ENCODE measurements at regions not wholly inside any gene's neighbourhood (a gene's known extent, or its start where the extent isn't known, plus 50 kb on each side); places are given as distances from the start of the nearest gene placed in this dataset.

- DNase-seq = no peak
- Histone ChIP-seq H3K9me3 (ENCODE audit: severe bottlenecking) (no peaks in the 10 kb centered on the region), H3K27ac (no peak overlapping the region), H3K36me3 (no peaks in the 10 kb centered on the region), H3K4me3 (ENCODE audit: low read depth, low read length) (no peak overlapping the region), H3K27me3 (ENCODE audit: insufficient read depth, low read depth, severe bottlenecking) (no peaks in the 10 kb centered on the region)
- TF ChIP-seq CTCF (IDR thresholded peaks at IDR 0.05; ENCODE audit: low read depth, low read length) = no peak
Measured at GRCh38 chr15:53414167-53414566, 345.3 kb downstream of the WDR72 start.

GRCh38 chr15:53412542-53412941 lies 346.9 kb downstream of the WDR72 start:
- no peak for TF ChIP-seq CTCF (IDR thresholded peaks at IDR 0.05; ENCODE audit: low read depth, low read length)
- Histone ChIP-seq H3K27ac (no peak overlapping the region), H3K27me3 (ENCODE audit: insufficient read depth, low read depth, severe bottlenecking) (no peaks in the 10 kb centered on the region), H3K36me3 (no peaks in the 10 kb centered on the region), H3K4me3 (ENCODE audit: low read depth, low read length) (no peak overlapping the region), H3K9me3 (ENCODE audit: severe bottlenecking) (no peaks in the 10 kb centered on the region)
- no peak for DNase-seq

DNA sequence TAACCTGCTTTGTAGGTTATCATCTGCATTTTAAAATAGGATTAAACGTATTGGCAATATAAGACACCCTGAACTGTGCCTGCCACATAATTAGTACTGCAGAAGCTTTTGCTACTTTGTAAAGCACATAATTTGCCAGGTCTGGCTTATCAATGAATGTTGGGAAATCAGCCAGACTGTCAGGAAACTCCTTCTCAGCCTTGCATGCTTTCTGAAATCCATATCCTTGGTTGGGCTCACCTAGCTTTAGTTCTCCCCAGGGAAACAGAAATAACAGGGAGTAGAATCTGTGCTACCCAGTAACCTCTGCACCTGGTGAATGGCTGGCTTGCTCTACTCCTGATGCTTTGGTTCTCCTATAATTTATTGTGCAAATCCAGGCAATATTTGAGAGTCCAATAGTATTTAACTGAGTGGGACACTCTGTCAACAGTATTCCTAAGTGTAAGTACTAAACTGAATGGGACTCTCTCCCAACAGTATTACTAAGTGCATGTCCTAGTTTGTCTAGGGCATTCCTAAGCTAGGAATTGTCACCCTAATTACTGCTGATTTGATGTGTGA lies 354.5 kb downstream of the WDR72 start:
- H3K27ac ChIP-seq = no peak overlapping the region
- no peaks in the 10 kb centered on the region for H3K36me3 ChIP-seq
- DNase-seq = no peak
- no peaks in the 10 kb centered on the region for H3K9me3 ChIP-seq (ENCODE audit: severe bottlenecking)
- TF ChIP-seq CTCF (IDR thresholded peaks at IDR 0.05; ENCODE audit: low read depth, low read length) = no peak
- no peak overlapping the region for H3K4me3 ChIP-seq (ENCODE audit: low read depth, low read length)
- H3K27me3 ChIP-seq (ENCODE audit: insufficient read depth, low read depth, severe bottlenecking) = no peaks in the 10 kb centered on the region

- no peak for TF ChIP-seq CTCF (IDR thresholded peaks at IDR 0.05; ENCODE audit: low read depth, low read length)
- Histone ChIP-seq H3K36me3 (no peaks in the 10 kb centered on the region), H3K27me3 (ENCODE audit: insufficient read depth, low read depth, severe bottlenecking) (no peaks in the 10 kb centered on the region), H3K9me3 (ENCODE audit: severe bottlenecking) (no peaks in the 10 kb centered on the region), H3K27ac (no peak overlapping the region), H3K4me3 (ENCODE audit: low read depth, low read length) (no peak overlapping the region)
- DNase-seq = no peak
Measured at GRCh38 chr15:53401503-53401902, 358.0 kb downstream of the WDR72 start.

DNA sequence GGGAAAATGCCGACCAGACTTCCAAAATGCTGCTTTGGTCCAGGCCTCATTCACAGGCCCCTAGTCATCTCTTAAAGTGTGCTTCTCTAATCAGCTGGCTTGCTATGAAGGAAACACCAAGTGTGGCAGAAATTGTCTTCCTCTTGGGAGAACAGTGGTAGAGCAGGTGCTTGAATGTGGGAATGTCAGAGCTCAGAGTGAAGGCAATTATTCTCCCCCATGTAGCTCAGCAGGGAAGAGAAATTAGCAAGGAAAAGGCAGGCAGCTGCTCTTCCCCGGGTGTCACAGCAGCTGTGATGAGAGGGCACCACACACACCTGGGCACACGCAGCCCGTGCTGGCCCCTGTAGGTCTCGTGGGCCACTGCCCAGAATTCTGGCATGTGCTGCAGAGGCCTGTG lies 358.5 kb downstream of the WDR72 start:
- TF ChIP-seq CTCF (IDR thresholded peaks at IDR 0.05; ENCODE audit: low read depth, low read length) = no peak
- no peak for DNase-seq
- H3K36me3 ChIP-seq = no peaks in the 10 kb centered on the region
- no peaks in the 10 kb centered on the region for H3K9me3 ChIP-seq (ENCODE audit: severe bottlenecking)
- no peak overlapping the region for H3K4me3 ChIP-seq (ENCODE audit: low read depth, low read length)
- H3K27ac ChIP-seq = no peak overlapping the region
- H3K27me3 ChIP-seq (ENCODE audit: insufficient read depth, low read depth, severe bottlenecking) = no peaks in the 10 kb centered on the region

GRCh38 chr15:53397041-53397616 lies 362.3 kb downstream of the WDR72 start:
- H3K36me3 ChIP-seq = no peaks in the 10 kb centered on the region
- no peak overlapping the region for H3K4me3 ChIP-seq (ENCODE audit: low read depth, low read length)
- no peaks in the 10 kb centered on the region for H3K27me3 ChIP-seq (ENCODE audit: insufficient read depth, low read depth, severe bottlenecking)
- no peak overlapping the region for H3K27ac ChIP-seq
- no peak for TF ChIP-seq CTCF (IDR thresholded peaks at IDR 0.05; ENCODE audit: low read depth, low read length)
- H3K9me3 ChIP-seq (ENCODE audit: severe bottlenecking) = no peaks in the 10 kb centered on the region
- DNase-seq = no peak

All from WERI-Rb-1 (cell line).